ENCODE measurements at regions not wholly inside any gene's neighbourhood (a gene's known extent, or its start where the extent isn't known, plus 50 kb on each side); places are given as distances from the start of the nearest gene placed in this dataset.

GRCh38 chr9:23537192-23538066 lies 288.6 kb downstream of the ELAVL2 start:
- TF ChIP-seq POLR2A (IDR thresholded peaks at IDR 0.05) (no peak), POLR2AphosphoS5 (IDR thresholded peaks at IDR 0.05; ENCODE audit: insufficient read depth in 1 of 2, low read depth in 1 of 2) (no peak), CTCF (IDR thresholded peaks at IDR 0.05) (no peak)
- H3K9me3 ChIP-seq = no peaks in the 10 kb centered on the region
- intact Hi-C loops (cut with DNase I) = no loop called here
- no peaks in the 10 kb centered on the region for H3K4me1 ChIP-seq
- no peak for DNase-seq (ENCODE audit: extremely low spot score in 2 of 2)
- H3K4me3 ChIP-seq = no peak overlapping the region
- H3K36me3 ChIP-seq = no peaks in the 10 kb centered on the region
- H3K27ac ChIP-seq = no peak overlapping the region
- H3K27me3 ChIP-seq = no peaks in the 10 kb centered on the region

- H3K9me3 ChIP-seq = no peaks in the 10 kb centered on the region
- H3K36me3 ChIP-seq = no peaks in the 10 kb centered on the region
- no peak overlapping the region for H3K4me3 ChIP-seq
- TF ChIP-seq CTCF (IDR thresholded peaks at IDR 0.05) (no peak), POLR2A (IDR thresholded peaks at IDR 0.05) (no peak), POLR2AphosphoS5 (IDR thresholded peaks at IDR 0.05; ENCODE audit: insufficient read depth in 1 of 2, low read depth in 1 of 2) (no peak)
- intact Hi-C loops (cut with DNase I) = no loop called here
- no peak overlapping the region for H3K27ac ChIP-seq
- H3K4me1 ChIP-seq = no peaks in the 10 kb centered on the region
- DNase-seq (ENCODE audit: extremely low spot score in 2 of 2) = no peak
- no peaks in the 10 kb centered on the region for H3K27me3 ChIP-seq
Measured at GRCh38 chr9:23538067-23538402, 288.0 kb downstream of the ELAVL2 start.

- no peaks in the 10 kb centered on the region for H3K4me1 ChIP-seq
- no peaks in the 10 kb centered on the region for H3K9me3 ChIP-seq
- TF ChIP-seq POLR2AphosphoS5 (IDR thresholded peaks at IDR 0.05; ENCODE audit: insufficient read depth in 1 of 2, low read depth in 1 of 2) = no peak
- TF ChIP-seq POLR2A (IDR thresholded peaks at IDR 0.05) = no peak
- TF ChIP-seq CTCF (IDR thresholded peaks at IDR 0.05) = no peak
- no peak for DNase-seq (ENCODE audit: extremely low spot score in 2 of 2)
- no peaks in the 10 kb centered on the region for H3K27me3 ChIP-seq
- intact Hi-C loops (cut with DNase I) = no loop called here
- H3K4me3 ChIP-seq = no peak overlapping the region
- no peak overlapping the region for H3K27ac ChIP-seq
- no peaks in the 10 kb centered on the region for H3K36me3 ChIP-seq
Measured at GRCh38 chr9:23538461-23539003, 287.5 kb downstream of the ELAVL2 start.

- Histone ChIP-seq H3K36me3 (no peaks in the 10 kb centered on the region), H3K9me3 (no peaks in the 10 kb centered on the region), H3K27me3 (no peaks in the 10 kb centered on the region), H3K27ac (no peak overlapping the region), H3K4me3 (no peak overlapping the region), H3K4me1 (no peaks in the 10 kb centered on the region)
- no peak for DNase-seq (ENCODE audit: extremely low spot score in 2 of 2)
- TF ChIP-seq POLR2AphosphoS5 (IDR thresholded peaks at IDR 0.05; ENCODE audit: insufficient read depth in 1 of 2, low read depth in 1 of 2) (no peak), POLR2A (IDR thresholded peaks at IDR 0.05) (no peak), CTCF (IDR thresholded peaks at IDR 0.05) (no peak)
- intact Hi-C loops (cut with DNase I) = no loop called here
Measured at GRCh38 chr9:23539311-23539710, 286.7 kb downstream of the ELAVL2 start.

- no peak overlapping the region for H3K27ac ChIP-seq
- H3K27me3 ChIP-seq = no peaks in the 10 kb centered on the region
- H3K9me3 ChIP-seq = no peaks in the 10 kb centered on the region
- H3K4me3 ChIP-seq = no peak overlapping the region
- H3K4me1 ChIP-seq = no peaks in the 10 kb centered on the region
- TF ChIP-seq CTCF (IDR thresholded peaks at IDR 0.05) (no peak), POLR2AphosphoS5 (IDR thresholded peaks at IDR 0.05; ENCODE audit: insufficient read depth in 1 of 2, low read depth in 1 of 2) (no peak), POLR2A (IDR thresholded peaks at IDR 0.05) (no peak)
- H3K36me3 ChIP-seq = no peaks in the 10 kb centered on the region
- DNase-seq (ENCODE audit: extremely low spot score in 2 of 2) = no peak
- intact Hi-C loops (cut with DNase I) = no loop called here
Measured at GRCh38 chr9:23541976-23542375, 284.1 kb downstream of the ELAVL2 start.

All from vagina (tissue), 2 donors.